ENCODE measurements at regions not wholly inside any gene's neighbourhood (a gene's known extent, or its start where the extent isn't known, plus 50 kb on each side); places are given as distances from the start of the nearest gene placed in this dataset.
"Not testable (repeated sequence)": the region's sequence is repeated elsewhere in the genome, so short reads cannot be mapped to it uniquely, and the experiment has no call there.

GRCh38 chr6:11411593-11411992 is 126.0 kb upstream of the TMEM170B start:
- no peak for DNase-seq (ENCODE audit: low read depth in 3 of 3, low spot score in 2 of 3)

GRCh38 chr6:11410539-11411307 is 126.8 kb upstream of the TMEM170B start:
- DNase-seq (ENCODE audit: low read depth in 3 of 3, low spot score in 2 of 3), result no peak

- DNase-seq (ENCODE audit: low read depth in 3 of 3, low spot score in 2 of 3), result no peak
Observed at GRCh38 chr6:11409371-11409770, 128.2 kb upstream of the TMEM170B start.

- no peak for DNase-seq (ENCODE audit: low read depth in 3 of 3, low spot score in 2 of 3)
Observed at GRCh38 chr6:11407414-11407813, 130.1 kb upstream of the TMEM170B start.

- no peak for DNase-seq (ENCODE audit: low read depth in 3 of 3, low spot score in 2 of 3)
Observed at GRCh38 chr6:11404838-11405237, 132.7 kb upstream of the TMEM170B start.

GRCh38 chr6:11404081-11404480 is 133.5 kb upstream of the TMEM170B start:
- DNase-seq (ENCODE audit: low read depth in 3 of 3, low spot score in 2 of 3), result no peak

GRCh38 chr6:11403035-11403601 is 134.4 kb upstream of the TMEM170B start:
- DNase-seq (ENCODE audit: low read depth in 3 of 3, low spot score in 2 of 3), result no peak

- not testable (repeated sequence) for DNase-seq (ENCODE audit: low read depth in 3 of 3, low spot score in 2 of 3)
Observed at GRCh38 chr6:11402581-11402980, 135.0 kb upstream of the TMEM170B start.

GRCh38 chr6:11401954-11402353 is 135.6 kb upstream of the TMEM170B start:
- not testable (repeated sequence) for DNase-seq (ENCODE audit: low read depth in 3 of 3, low spot score in 2 of 3)

- DNase-seq (ENCODE audit: low read depth in 3 of 3, low spot score in 2 of 3), result no peak
Observed at GRCh38 chr6:11398451-11399326, 138.9 kb upstream of the TMEM170B start.

- no peak for DNase-seq (ENCODE audit: low read depth in 3 of 3, low spot score in 2 of 3)
Observed at GRCh38 chr6:11397622-11398450, 139.7 kb upstream of the TMEM170B start.

GRCh38 chr6:11396860-11397259 is 140.7 kb upstream of the TMEM170B start:
- no peak for DNase-seq (ENCODE audit: low read depth in 3 of 3, low spot score in 2 of 3)

GRCh38 chr6:11393713-11394627 is 143.6 kb upstream of the TMEM170B start:
- no peak for DNase-seq (ENCODE audit: low read depth in 3 of 3, low spot score in 2 of 3)

- DNase-seq (ENCODE audit: low read depth in 3 of 3, low spot score in 2 of 3), result no peak
Observed at GRCh38 chr6:11392778-11393507, 144.6 kb upstream of the TMEM170B start.

GRCh38 chr6:11391934-11392777 is 145.4 kb upstream of the TMEM170B start:
- no peak for DNase-seq (ENCODE audit: low read depth in 3 of 3, low spot score in 2 of 3)

- no peak for DNase-seq (ENCODE audit: low read depth in 3 of 3, low spot score in 2 of 3)
Observed at GRCh38 chr6:11389977-11390376, 147.6 kb upstream of the TMEM170B start.

GRCh38 chr6:11388983-11389944 is 148.3 kb upstream of the TMEM170B start:
- DNase-seq (ENCODE audit: low read depth in 3 of 3, low spot score in 2 of 3), result no peak
